Memory B cell (primary cell): ENCODE measurements at regions not wholly inside any gene's neighbourhood (a gene's known extent, or its start where the extent isn't known, plus 50 kb on each side); places are given as distances from the start of the nearest gene placed in this dataset.

Source experiments
- ATAC-seq: fragments of 150-1000 bp; cut with Tn5 transposase; 2 replicates; pipeline ENCODE4 v1.10.0; 2021; ENCODE audit warnings: low read depth, mild to moderate bottlenecking, moderate library complexity
- DNase-seq, 2 donors: peaks; one replicate each; pipeline ENCODE4 v3.0.0; 2022; ENCODE audit warnings: low spot score in 2 of 2
- H3K27ac Mint-ChIP-seq: one replicate; pipeline ENCODE4 v1.8.0; 2022; ENCODE audit warnings: mild to moderate bottlenecking, moderate library complexity, mixed read lengths
- H3K27me3 Mint-ChIP-seq: one replicate; pipeline ENCODE4 v1.8.0; 2022; ENCODE audit warnings: mixed read lengths
- H3K36me3 Mint-ChIP-seq: one replicate; pipeline ENCODE4 v1.8.0; 2022; ENCODE audit warnings: mild to moderate bottlenecking, mixed read lengths
- H3K4me1 Mint-ChIP-seq: one replicate; pipeline ENCODE4 v1.8.0; 2022; ENCODE audit warnings: mixed read lengths
- H3K4me3 Mint-ChIP-seq: one replicate; pipeline ENCODE4 v1.8.0; 2022; ENCODE audit warnings: mild to moderate bottlenecking, moderate library complexity, mixed read lengths
- H3K9me3 Mint-ChIP-seq: one replicate; pipeline ENCODE4 v1.8.0; 2022; ENCODE audit warnings: mixed read lengths

DNA sequence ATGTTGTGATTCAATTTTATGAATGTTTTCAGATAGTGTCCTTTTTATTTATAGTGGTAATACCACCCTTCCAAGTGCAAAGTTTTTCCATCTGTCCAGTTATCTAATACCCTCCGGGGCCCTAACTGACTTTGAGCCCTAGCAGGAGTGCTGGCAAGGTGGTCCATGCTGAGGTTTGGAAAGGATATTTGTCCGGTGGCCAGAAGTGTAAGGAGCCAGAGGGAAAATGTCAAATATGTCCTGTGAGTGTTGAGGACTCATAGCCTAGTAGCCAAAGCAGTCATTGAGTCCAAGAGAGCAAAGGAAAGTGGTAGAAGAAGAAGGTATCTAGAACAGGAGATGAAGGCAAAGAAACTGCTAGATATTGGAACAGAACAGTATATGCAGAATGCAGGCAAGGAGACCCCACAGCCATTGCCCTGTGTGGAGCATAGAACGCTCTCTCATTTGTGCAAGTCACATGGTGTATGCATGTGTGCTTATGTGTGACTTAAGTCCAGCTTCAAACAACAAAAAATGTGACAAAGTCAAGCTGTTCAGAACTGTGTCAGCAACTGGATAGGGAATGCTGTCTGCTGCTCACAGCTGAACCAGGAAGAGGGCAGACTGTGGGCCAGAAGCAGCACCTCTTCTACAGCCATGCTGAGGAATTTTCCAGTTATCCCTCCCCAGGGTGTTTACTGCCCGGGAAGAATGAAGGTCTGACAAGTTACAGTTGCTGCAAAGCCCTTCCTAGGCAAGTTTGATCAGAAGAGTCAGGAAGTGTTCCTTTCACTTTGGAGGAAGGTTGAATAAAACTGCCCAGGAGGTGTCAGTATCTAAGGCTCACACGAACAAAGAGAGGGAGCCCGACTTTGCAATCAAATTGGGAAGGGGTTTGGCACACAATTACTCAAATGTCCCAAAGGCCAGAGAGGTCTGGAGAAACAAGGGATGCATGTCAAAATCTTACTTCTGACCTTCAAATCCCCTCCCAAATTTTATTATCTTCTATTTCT is 463.3 kb upstream of the DMAC1 start:
- DNase-seq (no peak), ATAC-seq (no peak)
- H3K4me3 Mint-ChIP-seq, result no peak overlapping the region
- no peak overlapping the region for H3K27ac Mint-ChIP-seq
- H3K4me1 Mint-ChIP-seq, result peaks cover 7% of the 10 kb centered on the region
- H3K36me3 Mint-ChIP-seq, result no peaks in the 10 kb centered on the region
- no peaks in the 10 kb centered on the region for H3K27me3 Mint-ChIP-seq
- no peaks in the 10 kb centered on the region for H3K9me3 Mint-ChIP-seq

DNA sequence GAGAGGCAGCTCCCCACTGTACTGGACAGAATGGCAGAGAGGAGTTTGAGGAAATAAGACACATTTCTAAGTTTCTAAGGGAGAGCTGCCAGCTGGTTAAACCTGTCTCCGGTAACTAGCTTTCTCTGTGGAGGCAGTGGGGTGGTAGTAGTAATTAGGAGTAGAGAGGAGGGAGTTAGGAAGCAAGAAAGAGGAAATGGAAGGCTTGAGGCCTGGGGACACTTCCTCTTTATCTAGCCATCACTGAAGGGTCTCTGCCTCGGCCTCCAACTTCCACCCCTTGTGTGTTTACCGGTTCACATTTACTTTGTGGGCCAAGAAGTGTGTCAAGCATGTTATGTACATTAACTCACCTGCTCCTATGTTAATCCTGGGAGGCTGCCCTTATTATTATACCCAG is 462.2 kb upstream of the DMAC1 start:
- no peak for DNase-seq
- ATAC-seq, result peak; percentile 57
- H3K27ac Mint-ChIP-seq, result no peak overlapping the region
- no peaks in the 10 kb centered on the region for H3K36me3 Mint-ChIP-seq
- no peaks in the 10 kb centered on the region for H3K9me3 Mint-ChIP-seq
- no peaks in the 10 kb centered on the region for H3K27me3 Mint-ChIP-seq
- H3K4me3 Mint-ChIP-seq, result no peak overlapping the region
- peaks cover 7% of the 10 kb centered on the region for H3K4me1 Mint-ChIP-seq

- Mint-ChIP-seq H3K36me3 (no peaks in the 10 kb centered on the region), H3K9me3 (no peaks in the 10 kb centered on the region), H3K27me3 (no peaks in the 10 kb centered on the region), H3K4me1 (peaks cover 7% of the 10 kb centered on the region), H3K27ac (no peak overlapping the region), H3K4me3 (no peak overlapping the region)
- DNase-seq (no peak), ATAC-seq (no peak)
Measured at GRCh38 chr9:8259028-8259427, 459.4 kb upstream of the DMAC1 start.

DNA sequence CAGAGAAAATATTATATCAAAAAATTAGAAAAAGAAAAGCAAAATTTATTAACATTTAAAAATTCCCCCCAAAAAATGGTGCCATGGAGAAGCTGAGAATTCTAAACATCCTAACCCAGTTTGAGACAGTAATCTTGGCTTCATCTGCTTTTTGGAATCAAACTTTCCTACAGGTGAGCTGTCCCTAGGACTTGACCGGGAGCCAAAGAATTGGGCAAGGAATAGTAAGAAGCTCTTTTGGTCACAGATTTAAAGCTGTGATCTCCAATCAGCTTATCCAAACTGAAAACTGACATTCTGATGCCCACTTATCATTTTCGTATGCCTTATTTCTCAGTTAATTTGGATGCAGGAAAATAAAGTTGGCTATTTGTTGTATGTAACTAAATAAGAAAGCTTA is 457.3 kb upstream of the DMAC1 start:
- Mint-ChIP-seq H3K27me3 (no peaks in the 10 kb centered on the region), H3K27ac (no peak overlapping the region), H3K4me1 (peaks cover 6% of the 10 kb centered on the region), H3K4me3 (no peak overlapping the region), H3K36me3 (no peaks in the 10 kb centered on the region), H3K9me3 (no peaks in the 10 kb centered on the region)
- DNase-seq (no peak), ATAC-seq (no peak)

DNA sequence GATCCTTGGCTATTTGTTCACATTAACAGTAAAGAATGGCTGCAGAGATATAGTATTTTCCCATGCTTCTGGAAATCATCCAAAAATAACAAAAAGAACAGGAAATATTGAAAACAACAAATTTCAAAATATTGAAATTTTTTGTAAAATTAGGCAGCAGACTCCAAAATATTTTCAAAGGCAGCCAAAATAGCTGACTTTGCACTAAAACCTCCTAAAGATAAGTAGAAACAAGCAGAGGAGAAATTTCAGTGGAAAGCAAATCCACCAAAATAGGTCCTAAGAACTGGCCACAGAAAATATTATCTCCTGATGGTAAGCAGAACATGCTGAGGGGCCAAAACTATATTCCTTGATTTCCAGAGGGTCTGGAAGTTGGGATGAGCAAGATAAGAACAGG is 456.3 kb upstream of the DMAC1 start:
- DNase-seq (no peak), ATAC-seq (no peak)
- Mint-ChIP-seq H3K27me3 (no peaks in the 10 kb centered on the region), H3K27ac (no peak overlapping the region), H3K4me3 (no peak overlapping the region), H3K9me3 (no peaks in the 10 kb centered on the region), H3K36me3 (no peaks in the 10 kb centered on the region), H3K4me1 (no peaks in the 10 kb centered on the region)

DNA sequence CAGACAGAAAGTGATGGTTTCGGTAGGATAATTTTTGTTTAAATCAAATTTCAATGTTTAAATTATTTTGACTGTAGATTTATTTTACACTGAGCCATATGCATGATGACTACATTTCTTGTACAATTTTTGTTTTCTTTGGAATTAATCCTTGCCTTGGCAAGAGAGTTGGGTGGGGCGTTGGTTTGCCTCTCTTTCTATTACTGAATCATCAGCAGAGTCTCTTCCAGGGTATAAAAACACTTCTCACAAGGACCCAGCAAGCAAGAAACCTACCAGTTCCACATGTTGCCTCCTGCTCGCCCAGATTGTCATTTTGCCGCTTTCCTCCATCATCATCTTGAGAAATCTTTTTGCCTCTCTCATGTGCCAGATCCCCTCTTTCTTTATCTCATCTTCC is 455.0 kb upstream of the DMAC1 start:
- Mint-ChIP-seq H3K27me3 (peaks cover 2% of the 10 kb centered on the region), H3K9me3 (no peaks in the 10 kb centered on the region), H3K4me1 (no peaks in the 10 kb centered on the region), H3K36me3 (no peaks in the 10 kb centered on the region), H3K4me3 (no peak overlapping the region), H3K27ac (no peak overlapping the region)
- DNase-seq, result no peak
- no peak for ATAC-seq

- DNase-seq, result no peak
- Mint-ChIP-seq H3K36me3 (no peaks in the 10 kb centered on the region), H3K27me3 (peaks cover 7% of the 10 kb centered on the region), H3K9me3 (no peaks in the 10 kb centered on the region), H3K4me1 (no peaks in the 10 kb centered on the region), H3K27ac (no peak overlapping the region), H3K4me3 (no peak overlapping the region)
- ATAC-seq, result no peak
Measured at GRCh38 chr9:8252445-8252844, 452.9 kb upstream of the DMAC1 start.

DNA sequence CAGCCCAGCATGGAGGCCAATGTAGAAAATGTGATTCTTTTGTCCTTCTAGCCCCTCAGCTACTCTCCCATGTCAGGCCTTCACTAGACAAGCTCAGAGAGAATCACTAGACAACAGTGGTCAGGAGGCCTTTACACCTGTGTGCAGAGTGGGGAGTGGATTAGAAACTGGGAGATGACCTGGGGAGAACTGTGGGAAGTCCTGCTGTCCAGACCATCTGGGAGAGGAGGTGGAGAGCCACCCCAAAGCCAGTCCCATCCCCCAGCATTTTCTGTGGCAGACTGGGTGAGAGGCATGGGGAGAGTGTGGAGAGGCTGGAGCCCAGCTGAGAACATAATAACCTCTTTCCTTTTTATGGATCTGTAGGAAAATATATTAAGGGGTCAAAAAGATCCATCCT is 452.0 kb upstream of the DMAC1 start:
- Mint-ChIP-seq H3K4me1 (no peaks in the 10 kb centered on the region), H3K4me3 (no peak overlapping the region), H3K27me3 (peaks cover 7% of the 10 kb centered on the region), H3K36me3 (no peaks in the 10 kb centered on the region), H3K9me3 (no peaks in the 10 kb centered on the region), H3K27ac (no peak overlapping the region)
- ATAC-seq (no peak), DNase-seq (no peak)

DNA sequence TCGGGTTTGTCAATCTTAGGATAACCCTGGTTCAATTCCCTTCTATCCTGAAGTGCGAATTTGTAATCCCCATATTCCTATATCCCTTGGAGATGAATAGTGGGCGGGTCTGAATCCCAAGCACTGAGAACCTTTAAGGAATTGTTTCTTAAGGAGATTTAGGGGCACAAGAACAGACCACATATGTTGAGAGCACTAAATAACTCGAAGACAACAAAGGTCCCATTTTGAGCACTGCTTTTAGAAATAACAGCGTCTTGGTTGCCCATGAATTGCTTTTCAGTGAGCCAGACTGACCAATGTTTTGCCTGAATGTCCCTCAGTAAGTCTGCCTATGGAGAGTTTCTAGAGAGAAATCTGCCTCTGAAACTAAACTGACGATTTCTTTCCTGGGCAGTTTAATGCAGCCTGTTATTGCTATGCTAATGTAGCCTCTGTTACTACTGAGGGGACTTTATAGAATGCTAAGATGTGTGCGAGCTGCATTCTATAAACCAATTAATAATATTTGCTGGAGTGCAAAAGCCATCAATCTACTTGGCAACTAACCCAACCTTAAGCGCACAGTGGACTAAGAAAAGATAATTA is 445.0 kb upstream of the DMAC1 start:
- no peak overlapping the region for H3K4me3 Mint-ChIP-seq
- no peaks in the 10 kb centered on the region for H3K36me3 Mint-ChIP-seq
- H3K4me1 Mint-ChIP-seq, result no peaks in the 10 kb centered on the region
- ATAC-seq (no peak), DNase-seq (no peak)
- no peaks in the 10 kb centered on the region for H3K9me3 Mint-ChIP-seq
- H3K27ac Mint-ChIP-seq, result no peak overlapping the region
- H3K27me3 Mint-ChIP-seq, result peaks cover 4% of the 10 kb centered on the region

DNA sequence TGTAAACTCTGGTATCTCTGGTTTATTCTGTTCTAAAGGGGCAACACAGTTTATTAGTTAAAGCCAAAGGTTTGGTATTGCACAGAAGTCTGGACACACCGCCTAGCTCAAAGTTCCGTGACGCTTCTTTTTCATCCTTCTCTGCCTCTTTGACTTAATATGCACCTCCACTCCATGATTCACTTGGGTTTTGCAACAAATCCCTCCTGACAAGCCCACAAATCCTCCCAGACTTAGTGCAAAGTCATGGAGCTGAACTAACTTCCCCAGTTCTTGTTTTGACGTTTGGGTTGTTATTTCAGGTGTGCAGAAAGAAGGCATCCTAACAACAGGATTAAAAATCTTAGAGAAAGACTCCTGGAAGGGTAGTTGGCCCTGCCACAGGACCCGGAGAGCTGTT is 441.6 kb upstream of the DMAC1 start:
- Mint-ChIP-seq H3K4me3 (no peak overlapping the region), H3K27me3 (peaks cover 2% of the 10 kb centered on the region), H3K36me3 (no peaks in the 10 kb centered on the region), H3K27ac (no peak overlapping the region), H3K9me3 (no peaks in the 10 kb centered on the region), H3K4me1 (no peaks in the 10 kb centered on the region)
- ATAC-seq (no peak), DNase-seq (no peak)

- H3K4me3 Mint-ChIP-seq, result no peak overlapping the region
- DNase-seq (no peak), ATAC-seq (no peak)
- H3K27ac Mint-ChIP-seq, result no peak overlapping the region
- no peaks in the 10 kb centered on the region for H3K9me3 Mint-ChIP-seq
- H3K36me3 Mint-ChIP-seq, result no peaks in the 10 kb centered on the region
- H3K4me1 Mint-ChIP-seq, result no peaks in the 10 kb centered on the region
- peaks cover 2% of the 10 kb centered on the region for H3K27me3 Mint-ChIP-seq
Measured at GRCh38 chr9:8237096-8237495, 437.5 kb upstream of the DMAC1 start.

- no peaks in the 10 kb centered on the region for H3K36me3 Mint-ChIP-seq
- H3K27me3 Mint-ChIP-seq, result peaks cover 2% of the 10 kb centered on the region
- DNase-seq, result no peak
- ATAC-seq, result no peak
- no peaks in the 10 kb centered on the region for H3K4me1 Mint-ChIP-seq
- H3K9me3 Mint-ChIP-seq, result no peaks in the 10 kb centered on the region
- no peak overlapping the region for H3K27ac Mint-ChIP-seq
- no peak overlapping the region for H3K4me3 Mint-ChIP-seq
Measured at GRCh38 chr9:8235489-8235888, 435.9 kb upstream of the DMAC1 start.

DNA sequence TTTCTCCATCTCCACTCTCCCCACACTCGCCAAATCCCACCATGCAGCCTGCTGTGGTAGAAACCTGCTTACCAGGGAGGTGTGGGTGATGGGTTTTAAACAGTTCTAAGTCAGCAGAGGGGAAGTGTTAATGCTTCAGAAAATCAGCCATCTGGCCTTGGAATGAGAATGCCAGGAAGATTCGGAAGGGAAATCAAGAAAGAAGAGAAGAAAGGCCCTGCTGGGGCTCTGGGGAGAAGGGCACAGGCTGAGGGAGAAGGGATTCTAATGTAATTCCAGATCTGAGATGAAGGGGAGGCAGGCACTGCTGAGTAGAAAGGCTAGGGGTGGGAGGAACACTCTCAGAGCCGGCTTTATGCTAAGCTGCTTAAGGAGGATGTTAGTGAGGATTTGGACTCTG is 434.7 kb upstream of the DMAC1 start:
- no peak overlapping the region for H3K4me3 Mint-ChIP-seq
- no peak overlapping the region for H3K27ac Mint-ChIP-seq
- H3K9me3 Mint-ChIP-seq, result no peaks in the 10 kb centered on the region
- peaks cover 2% of the 10 kb centered on the region for H3K27me3 Mint-ChIP-seq
- H3K4me1 Mint-ChIP-seq, result no peaks in the 10 kb centered on the region
- no peaks in the 10 kb centered on the region for H3K36me3 Mint-ChIP-seq
- ATAC-seq (no peak), DNase-seq (no peak)

GRCh38 chr9:8232726-8233125 is 433.1 kb upstream of the DMAC1 start:
- DNase-seq, result no peak

GRCh38 chr9:8229226-8229625 is 429.6 kb upstream of the DMAC1 start:
- Mint-ChIP-seq H3K4me3 (no peak overlapping the region), H3K4me1 (peaks cover 3% of the 10 kb centered on the region), H3K9me3 (no peaks in the 10 kb centered on the region), H3K27ac (no peak overlapping the region), H3K36me3 (no peaks in the 10 kb centered on the region), H3K27me3 (no peaks in the 10 kb centered on the region)
- DNase-seq, result no peak
- no peak for ATAC-seq

More at GRCh38 chr9:8232726-8233125, 433.1 kb upstream of the DMAC1 start:
- H3K4me1 Mint-ChIP-seq, result no peaks in the 10 kb centered on the region
- no peak for ATAC-seq
- H3K27ac Mint-ChIP-seq, result no peak overlapping the region
- H3K9me3 Mint-ChIP-seq, result no peaks in the 10 kb centered on the region
- no peak overlapping the region for H3K4me3 Mint-ChIP-seq
- H3K27me3 Mint-ChIP-seq, result peaks cover 2% of the 10 kb centered on the region
- H3K36me3 Mint-ChIP-seq, result no peaks in the 10 kb centered on the region
